Esophagus muscularis mucosa (tissue), 4 donors: ENCODE measurements at regions not wholly inside any gene's neighbourhood (a gene's known extent, or its start where the extent isn't known, plus 50 kb on each side); places are given as distances from the start of the nearest gene placed in this dataset.

Source experiments
- DNase-seq: peaks from one replicate; pipeline ENCODE4 v3.0.0-alpha.2; 2017; ENCODE audit errors: extremely low spot score
- H3K27ac ChIP-seq, 4 donors: fragments of 200-600 bp; sonication (generic); replicated peaks in 1 of 4; 1 replicate in 3 of 4; 2 replicates in 1 of 4; pipeline ENCODE4 v1.5.1; 2016 to 2019; ENCODE audit warnings: mild to moderate bottlenecking in 1 of 4
- H3K27me3 ChIP-seq, 4 donors: fragments of 200-600 bp; sonication (generic); one replicate each; pipeline versions ENCODE4 v1.5.1 to v1.6.0; 2016 to 2019
- H3K36me3 ChIP-seq, 4 donors: fragments of 200-600 bp; sonication (generic); one replicate each; pipeline ENCODE4 v1.5.1; 2016 to 2019
- H3K4me1 ChIP-seq, 4 donors: fragments of 200-600 bp; sonication (generic); one replicate each; pipeline ENCODE4 v1.5.1; 2016 to 2019
- H3K4me3 ChIP-seq, 4 donors: fragments of 200-600 bp; sonication (generic); 1 replicate in 2 of 4; 2 replicates in 2 of 4; pipeline ENCODE4 v1.5.1; 2016 to 2019; ENCODE audit warnings: mild to moderate bottlenecking in 4 of 4, moderate library complexity in 1 of 4
- H3K9me3 ChIP-seq, 4 donors: fragments of 200-600 bp; sonication (generic); 1 replicate in 3 of 4; 2 replicates in 1 of 4; pipeline ENCODE4 v1.5.1; 2016 to 2019
- EP300 ChIP-seq: sonication (generic); formaldehyde crosslinking; IDR thresholded peaks from one replicate; pipeline ENCODE4 v1.6.1; 2017; ENCODE audit warnings: antibody characterized with exemption
- POLR2A ChIP-seq: fragments of 450-650 bp; IDR thresholded peaks from one replicate; pipeline ENCODE4 v1.6.1; 2017; ENCODE audit warnings: antibody characterized with exemption, moderate library complexity, mild to moderate bottlenecking, low read depth
- POLR2AphosphoS5 ChIP-seq, 2 donors: sonication (generic); formaldehyde crosslinking; IDR thresholded peaks; one replicate each; pipeline ENCODE4 v1.6.1; 2017; ENCODE audit warnings: antibody characterized with exemption in 2 of 2
- WGBS: methylation state at CpG from one replicate; pipeline ENCODE4 v1.1.5; 2018; 5-methylcytosine and 5-hydroxymethylcytosine counted together
- intact Hi-C: fragments of 100-400 bp; cut with DNase I; formaldehyde crosslinking; loops from one replicate; pipeline ENCODE4 v1.15.1; 2023
- small RNA-seq, 3 donors: library from RNA; depleted of rRNA; stranded (forward); fragments of <200 nt; gene quantifications; one replicate each; pipeline ENCODE3, GENCODE V24; 2016
- TF ChIP-seq, protein P1 (sequence below), 3 experiments: fragments of 200-600 bp in 2 of 3; fragments of 450-650 bp in 1 of 3; sonication (generic) in 2 of 3; IDR thresholded peaks; one replicate each; pipeline ENCODE4 v1.5.1; 2017 to 2019; ENCODE audit warnings: antibody characterized with exemption in 3 of 3, mild to moderate bottlenecking in 2 of 3, moderate library complexity in 1 of 3

DNA sequence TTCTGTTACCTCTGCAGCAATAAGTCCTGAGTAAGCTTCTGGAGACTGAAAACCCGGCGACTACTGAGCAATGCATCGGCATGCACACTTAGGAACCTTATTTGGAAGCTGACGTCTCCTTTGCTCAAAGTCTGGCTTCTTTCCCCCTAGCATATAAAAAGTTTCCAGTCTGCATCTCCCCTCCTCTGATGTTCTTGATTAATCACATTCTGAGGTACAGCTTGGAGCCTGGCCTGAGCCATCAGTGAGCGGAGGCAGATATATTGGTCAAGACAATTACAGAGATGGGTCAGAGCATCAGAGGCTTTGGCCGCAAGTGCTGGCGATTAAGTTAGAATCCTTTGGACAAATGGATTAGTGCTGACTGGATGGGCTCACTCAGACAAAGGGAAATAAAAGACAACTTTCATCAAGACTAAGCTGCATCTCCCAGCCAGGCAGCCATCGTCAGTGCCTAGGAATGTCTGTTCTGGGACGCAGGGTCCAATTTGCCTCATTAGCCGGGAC is 140.7 kb downstream of the MTX3 start:
- intact Hi-C loops = loop anchor here (10.0 kb wide), 2 partner anchors 234 to 826 kb away; no protein-coding TSS in a partner anchor
- H3K27me3 ChIP-seq = no peaks in the 10 kb centered on the region
- no peaks in the 10 kb centered on the region for H3K36me3 ChIP-seq
- 44% methylated on average over 10 of the region's 10 CpGs for WGBS
- TF ChIP-seq EP300 (no peak), POLR2A (no peak), POLR2AphosphoS5 (IDR thresholded peaks at IDR 0.05) (no peak)
- TF ChIP-seq, protein P1, sequence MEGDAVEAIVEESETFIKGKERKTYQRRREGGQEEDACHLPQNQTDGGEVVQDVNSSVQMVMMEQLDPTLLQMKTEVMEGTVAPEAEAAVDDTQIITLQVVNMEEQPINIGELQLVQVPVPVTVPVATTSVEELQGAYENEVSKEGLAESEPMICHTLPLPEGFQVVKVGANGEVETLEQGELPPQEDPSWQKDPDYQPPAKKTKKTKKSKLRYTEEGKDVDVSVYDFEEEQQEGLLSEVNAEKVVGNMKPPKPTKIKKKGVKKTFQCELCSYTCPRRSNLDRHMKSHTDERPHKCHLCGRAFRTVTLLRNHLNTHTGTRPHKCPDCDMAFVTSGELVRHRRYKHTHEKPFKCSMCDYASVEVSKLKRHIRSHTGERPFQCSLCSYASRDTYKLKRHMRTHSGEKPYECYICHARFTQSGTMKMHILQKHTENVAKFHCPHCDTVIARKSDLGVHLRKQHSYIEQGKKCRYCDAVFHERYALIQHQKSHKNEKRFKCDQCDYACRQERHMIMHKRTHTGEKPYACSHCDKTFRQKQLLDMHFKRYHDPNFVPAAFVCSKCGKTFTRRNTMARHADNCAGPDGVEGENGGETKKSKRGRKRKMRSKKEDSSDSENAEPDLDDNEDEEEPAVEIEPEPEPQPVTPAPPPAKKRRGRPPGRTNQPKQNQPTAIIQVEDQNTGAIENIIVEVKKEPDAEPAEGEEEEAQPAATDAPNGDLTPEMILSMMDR (IDR thresholded peaks at IDR 0.05) = no peak
- no peak for DNase-seq
- no peaks in the 10 kb centered on the region for H3K9me3 ChIP-seq
- H3K4me1 ChIP-seq = peaks cover 0 to 14% (median 13%) of the 10 kb centered on the region in 4 donors
- no peak overlapping the region for H3K4me3 ChIP-seq
- peak overlapping the region in 1 of 4 donors; percentile 20 for H3K27ac ChIP-seq

DNA sequence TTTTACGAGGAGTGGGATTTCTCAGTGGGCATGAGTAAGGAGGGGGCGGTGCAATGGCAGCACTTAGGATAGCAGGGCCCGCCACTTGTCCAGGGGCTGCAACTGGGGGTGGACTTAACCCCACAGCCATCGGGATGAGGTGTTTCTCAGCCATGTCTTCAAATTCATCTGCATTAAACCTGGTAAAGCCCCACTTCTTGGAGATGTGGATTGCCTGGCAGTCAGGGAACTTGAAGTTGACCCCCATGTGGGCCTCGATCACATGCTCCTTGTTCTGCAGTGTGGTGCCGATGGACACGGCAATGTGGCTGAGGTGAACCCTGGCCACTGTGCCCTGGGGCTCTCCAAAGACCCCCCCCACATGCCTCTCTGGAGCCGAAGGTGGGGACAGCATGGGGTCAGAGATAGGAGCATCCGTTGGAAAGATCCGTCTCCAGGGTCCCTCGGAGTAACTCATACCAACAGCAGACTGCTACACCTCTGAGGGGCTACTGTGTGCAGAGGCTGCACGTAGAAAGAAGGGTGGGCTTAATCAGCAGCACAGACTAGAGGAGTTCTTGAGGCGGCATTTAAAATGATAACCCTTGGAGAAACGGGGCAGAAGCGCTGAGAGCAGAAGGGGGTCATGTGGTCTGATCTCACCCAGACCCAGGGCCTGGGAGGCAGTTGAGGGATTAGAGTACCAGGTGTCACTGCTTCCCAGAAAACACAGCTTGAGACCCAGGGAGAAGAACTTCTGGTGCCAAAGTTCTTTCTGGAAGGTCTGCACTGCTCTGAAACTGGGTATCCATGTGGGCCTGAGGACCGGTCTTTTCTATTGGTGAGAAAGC is 141.4 kb downstream of the MTX3 start:
- peaks cover 0 to 14% (median 13%) of the 10 kb centered on the region in 4 donors for H3K4me1 ChIP-seq
- TF ChIP-seq EP300 (no peak), POLR2AphosphoS5 (IDR thresholded peaks at IDR 0.05) (no peak)
- no peak overlapping the region for H3K27ac ChIP-seq
- no peaks in the 10 kb centered on the region for H3K27me3 ChIP-seq
- H3K36me3 ChIP-seq = no peaks in the 10 kb centered on the region
- DNase-seq = no peak
- intact Hi-C loops = loop anchor here (10.0 kb wide), 2 partner anchors 235 to 825 kb away; no protein-coding TSS in a partner anchor
- WGBS = 90% methylated on average over 16 of the region's 16 CpGs
- no peaks in the 10 kb centered on the region for H3K9me3 ChIP-seq
- no peak overlapping the region for H3K4me3 ChIP-seq

Small RNAs in the stretch of these regions (small RNA-seq; reads per million reads assigned to genes)
- gene AC008496.1 = 0 reads per million in 3 donors
